ENCODE measurements at regions not wholly inside any gene's neighbourhood (a gene's known extent, or its start where the extent isn't known, plus 50 kb on each side); places are given as distances from the start of the nearest gene placed in this dataset.
"Not testable (repeated sequence)": the region's sequence is repeated elsewhere in the genome, so short reads cannot be mapped to it uniquely, and the experiment has no call there.

DNA sequence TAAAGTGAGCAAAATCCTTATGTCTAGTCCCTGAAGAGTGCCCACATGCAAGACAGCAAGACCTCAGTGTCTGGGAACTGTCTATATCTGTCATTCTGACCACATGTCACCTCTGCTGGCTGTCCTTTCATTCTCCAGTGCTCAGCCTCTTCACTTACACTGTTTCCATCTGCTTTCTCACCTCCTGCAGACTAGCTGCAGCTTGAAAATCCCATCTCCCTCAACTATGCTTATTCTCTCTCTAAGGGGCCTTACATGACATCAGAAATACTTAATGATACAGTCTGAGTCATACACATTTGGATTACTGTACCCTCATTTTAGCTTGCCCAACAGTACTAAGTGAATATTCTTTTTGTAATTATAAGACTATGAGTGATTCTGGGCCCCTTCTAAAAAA is 587.8 kb downstream of the EPM2A start:
- no peak for DNase-seq

- DNase-seq, result peak in 1 of 2 donors; percentile 45
Measured at GRCh38 chr6:145147981-145148749, 587.2 kb downstream of the EPM2A start.

DNA sequence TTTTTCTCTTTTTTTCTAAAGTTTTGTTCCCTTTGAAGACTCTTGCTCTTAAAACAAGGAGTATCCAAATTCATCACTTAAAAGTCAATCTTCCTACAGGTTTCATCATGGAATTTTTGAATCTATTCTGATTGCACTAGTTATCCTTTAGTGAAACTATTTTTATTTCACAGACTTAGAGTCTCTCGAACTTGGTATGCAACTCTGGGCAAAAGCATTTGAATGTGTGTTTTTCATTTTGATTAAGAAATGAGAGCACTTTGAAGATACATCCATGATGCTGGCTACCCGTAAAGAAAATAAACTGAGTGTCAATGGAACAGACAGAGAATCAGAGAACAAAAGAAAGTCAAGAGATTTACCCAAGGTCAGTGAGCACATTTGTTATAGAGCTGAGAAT is 586.5 kb downstream of the EPM2A start:
- no peak for DNase-seq

GRCh38 chr6:145151624-145152023 is 583.7 kb downstream of the EPM2A start:
- DNase-seq, result no peak

- DNase-seq, result no peak
Measured at GRCh38 chr6:145153495-145153894, 581.8 kb downstream of the EPM2A start.

DNA sequence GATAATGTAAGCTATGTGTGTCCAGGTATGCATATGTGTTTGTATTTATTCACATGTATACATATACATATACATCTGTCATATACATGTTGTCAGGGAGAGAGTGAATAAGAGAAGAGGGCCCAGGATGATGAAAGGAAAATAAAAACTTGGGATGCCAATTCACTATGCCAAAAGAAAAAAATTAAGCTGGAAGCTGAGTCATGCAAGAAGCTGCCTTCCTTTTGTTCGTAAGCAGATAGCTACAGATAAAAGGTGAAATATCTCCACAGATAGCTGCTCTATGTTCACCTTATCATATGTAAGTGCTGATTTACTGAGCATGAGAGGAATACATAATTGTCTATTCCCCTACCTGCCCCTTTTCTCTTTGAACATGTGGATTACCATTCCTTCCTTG is 579.9 kb downstream of the EPM2A start:
- no peak for DNase-seq

- no peak for DNase-seq
Measured at GRCh38 chr6:145155873-145156782, 579.2 kb downstream of the EPM2A start.

DNA sequence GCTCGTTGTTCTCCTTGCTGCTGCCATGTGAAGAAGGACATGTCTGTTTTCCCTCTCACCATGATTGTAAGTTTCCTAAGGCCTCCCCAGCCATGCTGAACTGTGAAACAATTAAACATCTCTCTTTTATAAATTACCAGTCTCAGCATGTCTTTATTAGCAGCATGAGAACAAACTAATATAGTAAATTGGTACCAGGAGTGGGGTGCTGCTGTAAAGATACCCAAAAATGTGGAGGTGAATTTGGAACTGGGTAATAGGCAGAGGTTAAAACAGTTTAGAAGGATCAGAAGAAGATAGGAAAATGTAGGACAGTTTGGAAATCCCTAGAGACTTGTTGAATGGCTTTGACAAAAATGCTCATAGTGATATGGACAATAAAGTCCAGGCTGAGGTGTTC is 576.7 kb downstream of the EPM2A start:
- DNase-seq, result not testable (repeated sequence)

DNA sequence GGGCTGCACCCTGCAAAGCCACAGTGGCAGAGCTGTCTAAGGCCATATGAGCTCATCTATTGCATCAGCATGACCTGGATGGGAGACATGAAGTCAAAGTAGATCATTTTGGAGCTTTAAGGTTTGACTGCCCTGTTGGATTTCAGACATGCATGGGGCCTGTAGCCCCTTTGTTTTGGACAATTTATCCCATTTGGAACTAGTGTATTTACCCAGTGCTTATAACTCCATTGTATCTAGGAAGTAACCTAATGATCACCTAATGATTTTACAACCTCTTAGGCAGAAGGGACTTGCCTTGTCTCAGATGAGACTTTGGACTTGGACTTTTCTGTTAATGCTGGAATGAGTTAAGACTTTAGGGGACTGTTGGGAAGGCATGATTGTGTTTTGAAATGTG is 575.4 kb downstream of the EPM2A start:
- no peak for DNase-seq

GRCh38 chr6:145161501-145161900 is 573.8 kb downstream of the EPM2A start:
- no peak for DNase-seq

GRCh38 chr6:145169726-145170224 is 565.5 kb downstream of the EPM2A start:
- no peak for DNase-seq

DNA sequence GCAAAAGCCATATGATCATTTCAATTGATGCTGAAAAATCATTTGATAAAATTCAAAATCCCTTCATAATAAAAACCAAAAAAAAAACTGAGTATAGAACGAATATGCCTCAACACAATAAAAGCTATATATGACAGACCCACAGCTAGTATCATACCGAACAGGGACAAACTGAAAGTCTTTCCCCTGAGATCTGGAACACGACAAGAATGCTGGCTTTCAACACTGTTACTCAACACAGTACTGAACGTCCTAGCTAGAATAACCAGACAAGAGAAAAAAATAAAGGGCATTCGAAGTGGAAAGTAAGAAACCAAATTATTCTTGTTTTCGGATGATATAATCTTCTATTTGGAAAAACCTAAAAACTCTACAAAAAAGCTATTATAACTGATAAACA is 559.9 kb downstream of the EPM2A start:
- no peak for DNase-seq

GRCh38 chr6:145178391-145178790 is 556.9 kb downstream of the EPM2A start:
- DNase-seq, result no peak

DNA sequence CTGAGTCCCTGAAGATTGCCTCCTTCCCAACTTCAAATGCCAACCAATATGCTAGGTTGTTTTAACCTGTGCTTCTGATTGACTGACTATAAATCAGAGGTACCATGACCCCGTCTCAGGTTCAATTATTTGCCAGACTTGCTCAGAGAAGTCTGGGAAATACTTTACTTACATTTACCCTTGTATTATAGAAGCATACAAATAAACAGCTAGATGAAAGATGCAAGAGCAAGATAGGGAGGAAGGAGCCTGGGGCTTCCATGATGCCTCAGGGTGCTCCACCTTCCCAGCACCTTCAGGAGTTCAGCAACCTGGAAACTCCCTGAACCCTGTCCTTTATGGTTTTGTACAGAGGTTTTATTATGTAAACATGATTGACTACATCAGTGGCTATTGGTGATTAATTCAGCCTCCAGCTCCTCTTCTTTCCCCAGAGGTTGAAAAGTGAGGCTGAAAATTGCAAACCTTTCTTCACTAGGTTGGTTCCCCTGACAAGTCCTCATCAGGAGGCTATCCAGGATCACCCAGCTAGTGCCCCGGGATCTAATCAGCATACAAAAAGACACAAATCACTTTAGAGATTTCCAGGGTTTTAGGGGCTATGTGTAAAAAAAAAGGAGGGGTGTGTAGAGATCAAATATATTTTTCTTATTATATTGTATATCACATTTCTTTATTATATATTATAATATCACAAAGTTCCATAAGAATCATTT is 547.7 kb downstream of the EPM2A start:
- DNase-seq, result no peak

DNA sequence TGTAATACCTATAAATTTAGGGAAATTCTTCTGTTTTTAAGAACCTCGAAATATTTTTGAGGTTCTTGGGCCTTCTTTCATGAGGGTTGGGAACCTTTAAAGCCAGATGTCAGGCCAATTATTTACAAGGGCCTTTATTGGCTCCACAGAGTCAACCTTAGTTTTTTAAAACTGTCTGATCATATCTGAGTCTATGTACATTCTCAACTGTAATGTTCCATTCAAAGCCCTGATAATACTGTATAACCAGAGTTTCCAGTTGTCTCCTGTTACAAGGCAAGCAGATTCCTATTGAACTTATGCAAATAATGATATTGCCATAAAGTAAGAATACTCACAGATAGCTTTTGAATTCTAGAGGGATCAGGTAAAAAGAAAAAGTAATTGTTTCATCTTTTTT is 545.5 kb downstream of the EPM2A start:
- DNase-seq, result no peak

GRCh38 chr6:145194389-145194788 is 540.9 kb downstream of the EPM2A start:
- no peak for DNase-seq

DNA sequence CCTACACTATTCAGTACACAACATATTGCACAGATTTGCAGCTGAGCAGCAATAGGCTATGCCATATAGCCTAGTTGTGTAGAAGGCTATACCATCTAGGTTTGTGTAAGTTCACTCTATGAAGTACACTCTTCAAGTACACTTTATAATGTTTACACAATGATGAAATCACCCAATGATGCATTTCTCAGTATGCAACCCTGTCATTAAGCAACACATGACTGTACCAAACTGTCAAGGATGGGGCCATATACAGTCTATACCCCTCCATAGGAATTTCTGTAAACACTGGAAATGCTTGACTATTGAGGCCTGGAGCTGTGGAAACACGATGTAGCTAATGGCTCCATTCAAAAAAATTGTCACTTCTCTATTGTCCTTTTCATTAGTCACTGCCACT is 535.4 kb downstream of the EPM2A start:
- no peak for DNase-seq

- DNase-seq, result no peak
Measured at GRCh38 chr6:145204301-145204700, 531.0 kb downstream of the EPM2A start.

DNA sequence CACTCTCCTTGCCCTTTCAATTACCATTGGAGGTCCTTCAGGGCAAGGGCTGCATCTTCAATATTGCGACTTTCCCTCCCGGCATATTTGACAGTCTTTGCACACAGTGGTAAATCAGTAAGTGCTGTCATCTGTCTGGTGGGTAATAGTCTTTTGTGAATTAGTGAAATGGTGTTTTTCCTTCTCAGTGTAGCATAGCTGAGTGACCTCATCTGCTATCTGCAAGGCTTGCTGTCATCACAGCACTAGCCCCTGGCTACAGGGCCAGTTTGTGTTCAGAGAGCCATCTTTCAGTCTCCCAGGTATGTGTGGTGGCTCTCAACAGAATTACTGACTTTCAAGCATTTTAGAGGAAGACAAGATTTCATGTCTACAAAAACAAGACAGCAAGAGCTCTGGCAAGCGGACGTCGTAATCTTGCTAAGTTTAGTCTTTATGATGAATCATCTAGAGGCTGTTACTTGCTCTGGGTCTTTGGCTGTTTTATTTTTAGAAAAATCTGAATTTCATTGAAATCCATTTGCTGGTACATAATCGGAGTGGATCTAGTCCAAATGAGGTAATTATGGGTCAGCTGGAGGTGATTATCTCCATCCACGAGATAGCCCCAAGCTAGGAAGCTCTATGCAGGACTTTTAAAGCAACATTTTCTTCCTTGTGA is 528.9 kb downstream of the EPM2A start:
- no peak for DNase-seq

DNA sequence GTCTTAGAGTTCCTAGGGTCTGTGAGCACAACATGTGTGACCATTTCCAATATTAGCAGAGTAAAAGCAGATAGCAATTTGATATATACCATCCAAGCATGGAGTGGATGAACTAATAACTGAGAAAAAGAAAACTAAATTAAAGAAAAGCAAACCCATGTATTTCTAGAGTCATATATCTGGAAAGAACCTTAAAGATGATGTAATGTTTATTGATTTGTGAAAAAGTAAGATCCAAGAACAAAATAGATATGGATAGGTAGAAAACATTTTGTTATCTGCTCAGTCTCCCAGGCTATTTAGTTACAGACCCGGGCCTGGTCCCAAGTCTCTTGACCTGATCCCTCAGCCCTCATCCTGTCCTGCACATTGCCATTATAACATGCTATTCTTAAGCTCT is 526.8 kb downstream of the EPM2A start:
- no peak for DNase-seq

- no peak for DNase-seq
Measured at GRCh38 chr6:145209272-145209671, 526.0 kb downstream of the EPM2A start.

GRCh38 chr6:145212813-145213212 is 522.5 kb downstream of the EPM2A start:
- no peak for DNase-seq

GRCh38 chr6:145213614-145214013 is 521.7 kb downstream of the EPM2A start:
- DNase-seq, result no peak

All from CD4-positive, alpha-beta T cell treated with Interleukin-1 beta for 1 hour (primary cell).